HG03108 (cell line): ENCODE measurements at regions not wholly inside any gene's neighbourhood (a gene's known extent, or its start where the extent isn't known, plus 50 kb on each side); places are given as distances from the start of the nearest gene placed in this dataset.
"Not testable (repeated sequence)": the region's sequence is repeated elsewhere in the genome, so short reads cannot be mapped to it uniquely, and the experiment has no call there.

Experiments used
- ATAC-seq: cut with Tn5 transposase; IDR thresholded peaks from one replicate; pipeline ENCODE4 v1.9.1; 2021; ENCODE audit warnings: moderate library complexity; ENCODE audit not compliant: unreplicated experiment

GRCh38 chr1:164356511-164356910, 202.5 kb upstream of the PBX1 start:
- no peak for ATAC-seq

- ATAC-seq = no peak
These were observed 198.7 kb upstream of the PBX1 start for GRCh38 chr1:164360265-164360664.

DNA sequence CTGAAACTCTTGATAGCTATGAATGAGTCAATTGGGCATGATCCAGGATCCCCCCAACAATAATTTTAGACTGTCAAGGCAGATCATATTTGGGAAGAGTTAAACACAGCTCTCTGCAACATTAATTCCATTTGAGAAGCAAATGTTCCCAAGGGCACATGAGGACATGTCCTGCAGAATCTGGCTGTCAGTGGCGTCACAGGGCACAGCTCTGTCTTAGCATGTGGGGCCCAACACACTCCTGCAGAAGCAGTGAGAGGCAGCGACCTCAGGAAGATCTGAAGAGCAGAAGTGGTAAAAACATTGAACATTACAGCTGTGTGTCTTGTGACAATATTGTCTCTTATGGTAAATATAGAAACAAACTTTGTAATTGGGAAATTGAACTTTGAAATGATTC, 197.1 kb upstream of the PBX1 start:
- no peak for ATAC-seq

- no peak for ATAC-seq
These were observed 195.0 kb upstream of the PBX1 start for GRCh38 chr1:164363980-164364379.

GRCh38 chr1:164366014-164366413, 193.0 kb upstream of the PBX1 start:
- no peak for ATAC-seq

GRCh38 chr1:164369698-164370365, 189.2 kb upstream of the PBX1 start:
- ATAC-seq = no peak

- ATAC-seq = no peak
These were observed 178.1 kb upstream of the PBX1 start for GRCh38 chr1:164380893-164381292.

GRCh38 chr1:164382384-164382783, 176.6 kb upstream of the PBX1 start:
- no peak for ATAC-seq

DNA sequence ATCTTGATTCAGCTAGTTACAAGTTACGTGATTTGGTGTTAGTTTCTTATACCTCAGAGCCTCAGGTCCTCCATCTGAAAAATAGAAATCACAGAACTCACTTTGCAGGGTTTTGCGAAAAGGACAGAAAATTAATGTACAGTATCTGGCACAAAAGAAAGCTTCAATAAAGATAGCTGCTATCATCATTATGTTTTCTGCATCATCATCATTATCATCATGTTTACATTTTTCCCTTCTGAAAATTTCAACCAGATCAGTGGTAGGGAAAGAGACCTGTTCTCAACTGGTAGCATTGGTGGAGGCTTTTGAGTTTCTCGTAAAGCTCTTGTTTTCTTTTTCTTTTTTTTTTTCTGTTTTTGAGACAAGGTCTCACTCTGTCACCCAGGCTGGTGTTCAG, 174.7 kb upstream of the PBX1 start:
- no peak for ATAC-seq

GRCh38 chr1:164417016-164417704, 141.8 kb upstream of the PBX1 start:
- no peak for ATAC-seq

GRCh38 chr1:164423136-164423535, 135.8 kb upstream of the PBX1 start:
- no peak for ATAC-seq

GRCh38 chr1:164433141-164433817, 125.7 kb upstream of the PBX1 start:
- no peak for ATAC-seq

DNA sequence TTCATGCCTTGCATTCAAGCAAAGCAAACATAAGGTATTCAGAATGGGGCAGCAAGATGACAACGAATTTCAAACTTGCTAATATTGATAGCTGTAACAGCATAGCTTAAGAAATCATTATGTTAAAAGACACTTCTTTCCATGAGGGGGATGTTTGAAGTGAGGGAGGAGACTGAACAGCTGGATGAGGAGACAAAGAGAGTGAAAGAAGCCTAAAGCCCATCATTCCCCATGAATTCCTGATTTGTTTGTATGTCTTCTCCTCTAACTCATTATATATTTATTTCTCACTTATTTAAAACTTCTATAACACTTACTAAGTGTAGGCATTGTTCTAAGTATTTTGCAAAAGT, 125.2 kb upstream of the PBX1 start:
- no peak for ATAC-seq

DNA sequence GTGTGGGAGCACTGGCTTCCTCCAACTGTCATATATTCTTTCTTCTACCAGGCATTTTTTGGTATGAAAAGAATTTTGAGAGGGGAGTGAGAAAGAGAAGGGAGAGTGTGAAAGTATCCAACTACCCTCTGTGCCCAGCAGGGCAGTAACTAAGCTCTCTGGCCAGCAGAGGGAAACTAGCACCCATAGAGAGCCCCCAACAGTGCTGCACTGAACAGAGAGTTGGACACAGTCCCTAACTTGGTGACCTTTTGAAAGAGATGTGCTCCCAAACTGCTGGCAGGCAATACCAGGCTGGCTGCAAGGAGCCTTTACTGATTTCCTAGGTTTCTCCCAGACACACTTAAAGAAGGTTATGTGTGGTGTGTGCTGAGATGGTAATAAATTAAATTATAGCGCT, 118.8 kb upstream of the PBX1 start:
- ATAC-seq = no peak

DNA sequence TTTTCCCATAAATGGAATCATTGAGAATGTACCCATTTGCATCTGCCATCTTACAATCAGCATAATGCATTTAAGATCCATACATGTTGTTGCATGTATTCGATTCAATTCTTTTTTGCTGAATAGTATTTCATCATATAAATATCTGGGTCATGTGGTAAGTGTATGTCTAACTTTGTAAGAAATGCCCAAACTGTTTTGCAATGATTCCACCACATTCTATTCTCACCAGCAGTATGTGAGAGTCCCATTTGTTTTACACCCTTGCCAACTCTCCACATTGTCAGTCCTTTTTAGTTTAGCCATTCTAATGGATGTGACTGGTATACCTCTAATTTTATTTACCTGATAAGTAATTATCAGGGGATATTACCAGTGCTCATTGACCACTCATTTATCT, 115.8 kb upstream of the PBX1 start:
- no peak for ATAC-seq

- no peak for ATAC-seq
These were observed 115.1 kb upstream of the PBX1 start for GRCh38 chr1:164443836-164444235.

DNA sequence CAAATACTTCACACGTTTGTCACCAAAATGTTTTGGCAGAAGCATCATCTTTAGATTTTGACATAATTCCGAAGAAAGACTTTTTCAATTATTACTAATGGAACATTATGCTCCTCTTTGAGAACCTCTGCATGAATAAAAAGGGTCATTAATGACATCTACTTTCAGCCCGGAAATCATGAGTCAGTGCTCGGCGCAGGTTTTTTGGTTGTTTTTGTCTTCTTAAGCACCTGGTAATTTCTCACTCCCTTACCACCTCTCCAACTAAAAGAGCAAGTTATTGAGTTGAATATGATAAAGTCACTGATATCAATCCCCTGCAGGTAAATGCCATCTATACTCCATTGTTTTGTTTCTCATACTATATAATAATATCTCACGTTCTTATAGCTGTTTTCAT, 113.0 kb upstream of the PBX1 start:
- no peak for ATAC-seq

DNA sequence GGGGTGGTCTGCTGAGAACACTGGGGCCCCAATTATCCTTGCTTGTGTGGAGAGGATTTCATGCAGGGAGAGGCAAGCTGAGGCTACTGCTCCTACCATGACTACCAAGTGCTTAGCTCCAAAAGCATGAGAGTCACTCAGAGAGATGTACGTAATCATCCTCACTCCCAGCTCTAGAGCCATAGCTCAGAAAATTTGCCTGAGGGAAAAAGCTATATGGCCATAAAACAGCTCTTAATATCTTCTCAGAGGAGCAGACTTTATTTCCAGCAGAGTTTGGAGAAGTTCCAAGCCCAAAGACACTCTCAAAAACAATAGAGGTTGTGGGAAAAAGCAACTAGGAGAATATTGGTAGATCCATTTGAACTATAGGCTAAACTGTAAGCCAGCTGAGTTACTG, 106.4 kb upstream of the PBX1 start:
- ATAC-seq = no peak

DNA sequence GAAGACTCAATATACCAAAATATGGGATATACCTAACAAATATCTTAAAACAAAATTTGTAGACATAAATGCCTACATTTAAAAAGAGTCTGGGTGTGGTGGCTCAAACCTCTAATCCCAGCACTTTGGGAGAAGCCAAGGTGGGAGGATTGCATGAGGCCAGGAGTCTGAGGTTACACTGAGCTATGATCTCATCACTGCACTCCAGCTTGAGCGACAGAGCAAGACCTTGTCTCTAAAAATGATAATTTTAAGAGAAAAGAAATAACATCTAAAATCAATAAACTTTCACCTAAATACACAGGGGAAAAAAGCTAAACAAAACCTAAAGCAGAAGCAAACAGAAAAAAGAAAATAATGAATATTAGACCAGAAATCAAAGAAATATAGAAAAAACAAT, 102.7 kb upstream of the PBX1 start:
- no peak for ATAC-seq

DNA sequence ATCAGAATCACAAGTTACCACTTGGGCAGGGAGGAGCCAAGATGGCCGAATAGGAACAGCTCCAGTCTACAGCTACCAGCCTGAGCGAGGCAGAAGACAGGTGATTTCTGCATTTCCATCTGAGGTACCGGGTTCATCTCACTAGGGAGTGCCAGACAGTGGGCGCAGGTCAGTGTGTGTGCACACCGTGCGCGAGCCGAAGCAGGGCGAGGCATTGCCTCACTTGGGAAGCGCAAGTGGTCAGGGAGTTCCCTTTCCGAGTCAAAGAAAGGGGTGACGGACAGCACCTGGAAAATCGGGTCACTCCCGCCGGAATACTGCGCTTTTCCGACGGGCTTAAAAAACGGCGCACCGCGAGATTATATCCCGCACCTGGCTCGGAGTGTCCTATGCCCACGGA, 99.8 kb upstream of the PBX1 start:
- not testable (repeated sequence) for ATAC-seq

DNA sequence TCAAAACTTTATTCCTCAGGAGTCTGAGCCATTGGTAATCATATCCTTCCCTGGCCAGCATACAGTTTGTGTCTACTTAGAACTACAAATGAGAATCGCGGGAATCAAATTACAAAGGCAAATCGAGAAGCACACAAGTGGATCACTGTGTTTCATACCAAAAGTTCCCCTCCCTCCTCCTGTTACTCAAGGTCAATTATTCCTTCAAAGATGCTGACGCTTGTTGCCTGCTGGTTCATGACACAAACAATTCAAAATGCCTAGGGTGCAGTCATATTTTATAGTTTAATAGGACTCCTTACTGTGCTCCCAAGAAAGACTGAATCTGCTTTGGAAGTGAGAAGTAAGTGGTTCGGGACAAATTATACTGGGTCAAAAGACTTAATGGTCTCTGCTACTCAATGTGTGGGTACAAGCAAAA, 93.0 kb upstream of the PBX1 start:
- no peak for ATAC-seq

GRCh38 chr1:164466429-164466828, 92.6 kb upstream of the PBX1 start:
- ATAC-seq = no peak
